Right lobe of liver (tissue), 4 donors: ENCODE measurements at regions not wholly inside any gene's neighbourhood (a gene's known extent, or its start where the extent isn't known, plus 50 kb on each side); places are given as distances from the start of the nearest gene placed in this dataset.

Experiments
- CTCF ChIP-seq, 4 donors: fragments of 200-600 bp in 3 of 4; fragments of 450-650 bp in 1 of 4; IDR thresholded peaks; one replicate each; pipeline versions ENCODE4 v1.5.1 to v1.8.0; 2016 to 2022; ENCODE audit warnings: antibody characterized with exemption in 4 of 4, mild to moderate bottlenecking in 2 of 4
- POLR2A ChIP-seq: fragments of 450-650 bp; IDR thresholded peaks from one replicate; pipeline ENCODE4 v1.6.1; 2017; ENCODE audit warnings: antibody characterized with exemption, mild to moderate bottlenecking
- donor health status: DM: no; HTN: no; CAD: no.
- donor health status: DM: no; HTN: no; CAD: no.
- donor health status: DM: no; HTN: yes; CAD: no.

GRCh38 chr13:71939186-71939585 lies 72.2 kb upstream of the DACH1 start:
- TF ChIP-seq CTCF (IDR thresholded peaks at IDR 0.05): no peak
- no peak for TF ChIP-seq POLR2A
